ENCODE measurements at regions not wholly inside any gene's neighbourhood (a gene's known extent, or its start where the extent isn't known, plus 50 kb on each side); places are given as distances from the start of the nearest gene placed in this dataset.

- Mint-ChIP-seq H3K4me1 (peaks cover 19 to 29% of the 10 kb centered on the region in 2 experiments), H3K27me3 (ENCODE audit: low read depth) (peaks cover 2% of the 10 kb centered on the region; the same call in 1 of the 2 replicates), H3K27ac (peak overlapping the region in 1 of 3 experiments; percentile 63; a peak in 1 of 7 replicates), H3K4me3 (no peak overlapping the region), H3K9me3 (no peaks in the 10 kb centered on the region), H3K36me3 (ENCODE audit: insufficient read depth in 1 of 3, low read depth in 3 of 3) (no peaks in the 10 kb centered on the region)
- Histone ChIP-seq H2BK15ac (ENCODE audit: low read depth, low read length) (no peak overlapping the region), H3K18ac (ENCODE audit: insufficient read length, low read depth, low read length) (no peak overlapping the region), H2AK5ac (ENCODE audit: insufficient read length, low read length) (no peak overlapping the region), H3K23me2 (ENCODE audit: insufficient read length, low read depth, low read length, poor library complexity, severe bottlenecking) (no peaks in the 10 kb centered on the region), H4K91ac (ENCODE audit: insufficient read length, low read depth, low read length) (no peak overlapping the region), H2AFZ (ENCODE audit: low read length) (no peak overlapping the region), H3K9me3 (ENCODE audit: control insufficient read depth, low read depth, low read length) (no peaks in the 10 kb centered on the region), H3K9ac (ENCODE audit: extremely low read depth, insufficient read length, low read length) (no peak overlapping the region), H3K79me2 (ENCODE audit: insufficient read depth, low read length) (no peaks in the 10 kb centered on the region), H3K4me1 (ENCODE audit: insufficient read depth, low read length) (peaks cover 2% of the 10 kb centered on the region), H3K27me3 (ENCODE audit: insufficient read depth, low read length) (no peaks in the 10 kb centered on the region), H2BK12ac (ENCODE audit: insufficient read length, low read depth, low read length) (no peak overlapping the region), H3K56ac (ENCODE audit: insufficient read length, low read depth, low read length) (no peak overlapping the region), H3T11ph (ENCODE audit: low read length) (no peak overlapping the region), H2BK120ac (ENCODE audit: low read depth, low read length, poor library complexity, severe bottlenecking) (no peak overlapping the region), H3K23ac (ENCODE audit: insufficient read length, low read depth, low read length) (no peak overlapping the region), H3K4ac (ENCODE audit: low read depth, low read length) (no peak overlapping the region), H4K5ac (ENCODE audit: insufficient read length, low read depth, low read length) (no peak overlapping the region), H2BK20ac (ENCODE audit: low read depth, low read length, poor library complexity, severe bottlenecking) (no peak overlapping the region), H4K20me1 (ENCODE audit: control insufficient read depth, insufficient read depth, insufficient read length) (no peaks in the 10 kb centered on the region), H2BK5ac (ENCODE audit: insufficient read length, low read length) (no peak overlapping the region), H3K27ac (ENCODE audit: insufficient read length, low read depth, low read length) (no peak overlapping the region), H3K4me2 (ENCODE audit: insufficient read depth, insufficient read length, low read length) (no peak overlapping the region), H4K8ac (replicated peaks; ENCODE audit: insufficient read length, low read depth, low read length) (no peak overlapping the region), H3K79me1 (ENCODE audit: insufficient read depth, low read depth, low read length, poor library complexity, severe bottlenecking) (no peaks in the 10 kb centered on the region), H3K14ac (ENCODE audit: insufficient read depth, low read length) (no peak overlapping the region)
- WGBS (ENCODE audit: extremely low coverage, insufficient read length, low lambda C conversion rate): no CpG with 5 or more reads among the region's 2 CpGs
- DNase-seq: no peak
- TF ChIP-seq CTCF (conservative IDR thresholded peaks at IDR 0.05): no peak
Observed at GRCh38 chr5:173783371-173783770, 104.8 kb upstream of the CPEB4 start.

All from H9 (cell line).